HG02938 (cell line): ENCODE measurements at regions not wholly inside any gene's neighbourhood (a gene's known extent, or its start where the extent isn't known, plus 50 kb on each side); places are given as distances from the start of the nearest gene placed in this dataset.

ENCODE experiments used
- ATAC-seq: cut with Tn5 transposase; IDR thresholded peaks from one replicate; pipeline ENCODE4 v1.9.1; 2021; ENCODE audit warnings: mild to moderate bottlenecking, moderate library complexity; ENCODE audit not compliant: unreplicated experiment

GRCh38 chrX:39826813-39827543, 270.8 kb downstream of the BCOR start:
- ATAC-seq: no peak

GRCh38 chrX:39827951-39828350, 269.8 kb downstream of the BCOR start:
- ATAC-seq: no peak

GRCh38 chrX:39828971-39829370, 268.8 kb downstream of the BCOR start:
- ATAC-seq: no peak

GRCh38 chrX:39829965-39830364, 267.8 kb downstream of the BCOR start:
- ATAC-seq: no peak

GRCh38 chrX:39830414-39830813, 267.3 kb downstream of the BCOR start:
- no peak for ATAC-seq

- ATAC-seq: no peak
Observed at GRCh38 chrX:39832211-39832610, 265.5 kb downstream of the BCOR start.

DNA sequence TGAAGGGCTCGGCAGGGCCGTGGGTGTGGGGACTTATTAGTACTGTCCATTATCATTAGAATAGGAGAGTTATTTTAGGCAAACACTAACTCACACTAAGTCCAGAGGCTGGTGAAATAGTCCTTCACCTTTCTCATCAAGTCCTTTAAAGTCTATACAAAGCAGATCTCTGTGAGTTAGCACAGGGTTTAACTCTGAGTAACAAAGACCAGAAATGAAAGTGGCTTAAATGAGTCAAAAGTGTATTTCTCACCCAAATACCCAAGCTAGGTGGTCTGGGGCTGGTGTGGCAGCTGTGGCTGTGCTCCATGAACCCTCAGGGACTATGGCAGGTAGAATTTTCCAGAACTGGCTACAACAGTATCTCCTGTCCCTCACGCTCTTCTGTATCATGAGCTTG, 263.2 kb downstream of the BCOR start:
- no peak for ATAC-seq

DNA sequence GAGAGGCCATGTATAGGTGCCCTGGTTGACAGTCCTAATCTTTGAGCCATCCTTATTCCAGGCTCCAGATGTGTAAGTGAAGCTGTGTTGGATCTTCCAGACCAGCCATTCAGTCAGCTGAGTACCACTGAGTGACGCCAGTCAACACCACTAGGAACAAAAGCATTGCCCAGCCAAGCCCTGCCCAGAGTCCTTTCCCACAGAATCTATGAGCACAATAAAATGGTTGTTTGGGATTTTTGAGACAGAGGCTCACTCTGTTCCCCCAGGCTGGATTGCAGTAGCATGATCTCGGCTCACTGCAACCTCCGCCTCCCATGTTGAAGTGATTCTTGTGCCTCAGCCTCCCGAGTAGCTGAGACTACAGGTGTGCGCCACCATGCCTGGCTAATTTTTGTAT, 262.5 kb downstream of the BCOR start:
- no peak for ATAC-seq

- no peak for ATAC-seq
Observed at GRCh38 chrX:39835776-39836175, 262.0 kb downstream of the BCOR start.

GRCh38 chrX:39836802-39837420, 260.8 kb downstream of the BCOR start:
- no peak for ATAC-seq

- no peak for ATAC-seq
Observed at GRCh38 chrX:39837688-39838087, 260.1 kb downstream of the BCOR start.

GRCh38 chrX:39839371-39839770, 258.4 kb downstream of the BCOR start:
- no peak for ATAC-seq

GRCh38 chrX:39840133-39840532, 257.6 kb downstream of the BCOR start:
- no peak for ATAC-seq

GRCh38 chrX:39840581-39841093, 257.1 kb downstream of the BCOR start:
- no peak for ATAC-seq

DNA sequence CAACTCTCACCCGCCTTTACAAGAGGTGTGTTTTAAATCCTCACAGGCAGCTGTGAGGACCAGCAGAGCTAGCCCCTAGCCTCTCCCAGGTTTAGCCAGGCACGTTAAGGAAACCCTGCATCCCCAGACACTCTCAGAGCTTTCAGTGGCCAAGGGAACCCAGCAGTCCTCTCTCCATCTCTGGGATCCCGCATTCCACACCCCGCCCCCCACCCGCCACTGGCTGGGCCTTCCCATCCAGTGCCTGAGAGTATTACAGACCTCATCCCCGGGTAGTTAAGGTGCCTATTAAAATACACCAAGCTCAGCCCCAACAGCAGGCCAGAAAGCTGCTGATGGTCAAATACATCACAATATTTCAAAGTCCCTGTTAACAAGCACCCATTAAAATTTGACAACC, 256.2 kb downstream of the BCOR start:
- ATAC-seq: no peak

DNA sequence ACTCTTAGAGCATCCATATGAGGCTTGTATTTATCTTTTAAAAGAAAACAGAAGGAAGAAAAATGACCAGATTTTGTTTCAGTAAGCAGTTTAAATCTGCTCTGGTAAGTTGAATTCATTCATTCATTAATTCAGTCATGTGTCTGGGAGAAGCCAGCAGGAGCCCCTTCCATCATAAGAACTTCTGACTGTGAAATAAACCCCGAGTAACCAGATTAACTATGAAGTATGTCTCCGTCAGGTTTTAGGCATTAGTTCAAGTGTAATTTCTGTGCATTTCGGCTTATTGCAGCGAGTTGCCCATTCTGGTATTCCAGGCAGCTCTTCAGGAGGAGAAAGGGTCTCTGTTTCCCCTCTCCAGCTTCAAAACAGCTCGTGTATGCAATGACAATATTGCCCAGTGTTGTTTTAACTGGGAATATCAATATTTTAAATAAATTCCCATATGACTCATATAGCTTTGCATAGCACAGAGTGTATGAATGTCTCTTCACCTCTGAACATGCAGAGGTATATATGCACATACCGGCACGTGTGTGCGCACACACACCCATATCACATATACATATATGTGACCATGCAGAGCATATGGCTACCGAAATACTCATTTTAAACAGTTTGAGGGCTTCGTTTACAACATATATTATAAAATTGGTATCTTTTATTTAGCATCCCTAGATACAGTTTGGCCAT, 255.3 kb downstream of the BCOR start:
- ATAC-seq: no peak

- ATAC-seq: no peak
Observed at GRCh38 chrX:39843318-39843717, 254.4 kb downstream of the BCOR start.

GRCh38 chrX:39845233-39845632, 252.5 kb downstream of the BCOR start:
- no peak for ATAC-seq

DNA sequence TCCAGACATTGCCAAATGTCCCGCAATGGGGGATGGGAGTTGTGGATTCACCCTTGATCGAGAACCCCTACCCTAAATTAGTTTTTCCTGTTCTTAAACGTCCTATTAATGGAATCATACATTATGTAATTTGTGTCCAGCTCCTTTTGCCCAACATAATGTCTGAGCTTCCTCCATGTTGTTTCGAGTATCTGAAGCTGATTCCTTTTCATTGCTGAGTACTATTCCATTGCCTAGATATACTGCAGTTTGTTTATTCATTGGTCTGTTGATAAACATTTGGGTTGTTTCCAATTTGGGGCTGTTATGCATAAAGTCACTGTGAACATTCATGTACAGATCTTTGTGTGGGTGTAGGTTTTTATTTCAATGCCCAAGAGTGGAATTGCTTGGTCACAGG, 251.3 kb downstream of the BCOR start:
- ATAC-seq: no peak

- no peak for ATAC-seq
Observed at GRCh38 chrX:39848243-39848642, 249.5 kb downstream of the BCOR start.

- no peak for ATAC-seq
Observed at GRCh38 chrX:39848900-39849299, 248.9 kb downstream of the BCOR start.

- no peak for ATAC-seq
Observed at GRCh38 chrX:39850209-39850608, 247.5 kb downstream of the BCOR start.
